ENCODE measurements at regions not wholly inside any gene's neighbourhood (a gene's known extent, or its start where the extent isn't known, plus 50 kb on each side); places are given as distances from the start of the nearest gene placed in this dataset.

DNA sequence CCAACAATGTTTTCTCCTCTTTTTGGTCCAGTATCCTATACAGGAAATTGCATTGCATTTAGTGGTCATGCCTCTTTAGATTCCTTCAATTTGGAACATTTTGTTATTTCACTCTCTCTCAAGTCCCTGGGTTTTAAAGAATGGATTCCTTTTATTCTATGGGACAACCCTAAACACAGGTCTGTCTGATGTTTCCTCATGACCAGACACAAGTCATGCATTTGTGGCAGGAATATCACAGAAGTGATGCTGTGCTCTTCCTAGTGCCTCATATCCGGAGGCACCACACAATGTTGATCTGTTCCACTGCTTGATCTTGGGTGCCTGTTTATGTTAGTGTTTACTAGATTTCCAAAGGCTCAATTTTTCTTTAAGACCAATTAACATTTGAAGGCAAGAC is 69.7 kb upstream of the H2AZ1 start:
- TF ChIP-seq, protein P1, sequence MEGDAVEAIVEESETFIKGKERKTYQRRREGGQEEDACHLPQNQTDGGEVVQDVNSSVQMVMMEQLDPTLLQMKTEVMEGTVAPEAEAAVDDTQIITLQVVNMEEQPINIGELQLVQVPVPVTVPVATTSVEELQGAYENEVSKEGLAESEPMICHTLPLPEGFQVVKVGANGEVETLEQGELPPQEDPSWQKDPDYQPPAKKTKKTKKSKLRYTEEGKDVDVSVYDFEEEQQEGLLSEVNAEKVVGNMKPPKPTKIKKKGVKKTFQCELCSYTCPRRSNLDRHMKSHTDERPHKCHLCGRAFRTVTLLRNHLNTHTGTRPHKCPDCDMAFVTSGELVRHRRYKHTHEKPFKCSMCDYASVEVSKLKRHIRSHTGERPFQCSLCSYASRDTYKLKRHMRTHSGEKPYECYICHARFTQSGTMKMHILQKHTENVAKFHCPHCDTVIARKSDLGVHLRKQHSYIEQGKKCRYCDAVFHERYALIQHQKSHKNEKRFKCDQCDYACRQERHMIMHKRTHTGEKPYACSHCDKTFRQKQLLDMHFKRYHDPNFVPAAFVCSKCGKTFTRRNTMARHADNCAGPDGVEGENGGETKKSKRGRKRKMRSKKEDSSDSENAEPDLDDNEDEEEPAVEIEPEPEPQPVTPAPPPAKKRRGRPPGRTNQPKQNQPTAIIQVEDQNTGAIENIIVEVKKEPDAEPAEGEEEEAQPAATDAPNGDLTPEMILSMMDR (IDR thresholded peaks at IDR 0.05; ENCODE audit: unreplicated experiment), result no peak
- no peak overlapping the region for H3K27ac Mint-ChIP-seq (ENCODE audit: unreplicated experiment)
- H3K4me1 Mint-ChIP-seq (ENCODE audit: unreplicated experiment), result peaks cover 2% of the 10 kb centered on the region

DNA sequence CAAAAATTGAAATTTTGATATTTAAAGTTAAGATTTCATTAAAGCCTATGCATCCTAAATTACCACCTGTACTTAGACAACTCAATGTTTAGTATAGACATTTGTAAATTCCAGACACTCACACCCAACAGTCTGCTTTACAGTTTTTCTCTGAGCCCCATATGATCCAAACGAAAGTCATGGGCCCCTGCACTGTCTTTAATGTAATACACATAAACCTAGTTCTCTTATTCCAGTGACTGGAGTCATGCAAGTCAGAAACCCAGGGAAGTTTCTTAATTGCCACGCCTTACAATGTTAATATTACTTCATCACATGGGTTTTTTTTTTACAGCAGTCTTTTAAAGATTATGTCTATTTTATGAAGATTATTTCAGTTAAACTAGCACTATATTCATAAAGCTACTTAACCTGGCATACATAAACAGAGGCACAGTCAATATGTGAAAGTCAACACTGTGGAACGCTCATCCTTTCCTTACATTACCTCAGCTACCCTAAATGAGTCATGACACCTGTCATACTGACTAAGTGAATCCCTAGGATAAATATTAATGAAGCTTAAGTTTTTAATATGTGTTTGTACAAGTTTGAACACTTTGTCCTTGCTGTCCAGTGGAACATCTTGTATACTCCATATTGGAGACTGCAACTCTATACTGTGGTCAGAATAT is 67.7 kb upstream of the H2AZ1 start:
- Mint-ChIP-seq H3K4me1 (ENCODE audit: unreplicated experiment) (no peaks in the 10 kb centered on the region), H3K9me3 (ENCODE audit: unreplicated experiment) (no peaks in the 10 kb centered on the region), H3K4me3 (ENCODE audit: unreplicated experiment) (no peak overlapping the region), H3K27me3 (ENCODE audit: unreplicated experiment) (peaks cover 1% of the 10 kb centered on the region), H3K36me3 (ENCODE audit: low read depth, unreplicated experiment) (peaks cover 4% of the 10 kb centered on the region), H3K27ac (ENCODE audit: unreplicated experiment) (no peak overlapping the region)
- TF ChIP-seq, protein P1 (IDR thresholded peaks at IDR 0.05; ENCODE audit: unreplicated experiment), result no peak
- no peak for DNase-seq (ENCODE audit: low spot score)

More for the DNA sequence above, 69.7 kb upstream of the H2AZ1 start:
- DNase-seq (ENCODE audit: low spot score), result no peak
- peaks cover 1% of the 10 kb centered on the region for H3K27me3 Mint-ChIP-seq (ENCODE audit: unreplicated experiment)
- H3K4me3 Mint-ChIP-seq (ENCODE audit: unreplicated experiment), result no peak overlapping the region
- H3K36me3 Mint-ChIP-seq (ENCODE audit: low read depth, unreplicated experiment), result peaks cover 4% of the 10 kb centered on the region
- no peaks in the 10 kb centered on the region for H3K9me3 Mint-ChIP-seq (ENCODE audit: unreplicated experiment)

DNA sequence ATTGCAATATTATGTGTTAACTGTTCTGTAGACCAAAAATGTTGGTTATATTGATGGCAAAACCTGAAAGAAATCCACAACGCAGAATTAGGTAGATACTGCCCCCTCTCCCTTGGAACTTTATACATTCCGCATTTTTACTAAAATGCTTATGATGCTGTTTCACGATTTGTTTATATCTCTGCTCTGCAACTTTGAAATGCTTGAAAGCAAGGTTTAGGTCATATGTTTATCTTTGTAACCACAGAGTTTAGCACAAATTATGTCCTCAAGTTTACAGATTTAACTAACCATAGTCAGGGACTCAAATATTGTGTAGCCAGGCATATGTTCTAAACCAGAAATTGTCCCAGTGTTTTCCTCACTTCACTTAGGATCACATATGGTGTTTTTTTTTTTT is 66.1 kb upstream of the H2AZ1 start:
- Mint-ChIP-seq H3K27ac (ENCODE audit: unreplicated experiment) (no peak overlapping the region), H3K4me3 (ENCODE audit: unreplicated experiment) (no peak overlapping the region), H3K27me3 (ENCODE audit: unreplicated experiment) (no peaks in the 10 kb centered on the region), H3K36me3 (ENCODE audit: low read depth, unreplicated experiment) (no peaks in the 10 kb centered on the region), H3K4me1 (ENCODE audit: unreplicated experiment) (peaks cover 2% of the 10 kb centered on the region), H3K9me3 (ENCODE audit: unreplicated experiment) (no peaks in the 10 kb centered on the region)
- TF ChIP-seq, protein P1 (IDR thresholded peaks at IDR 0.05; ENCODE audit: unreplicated experiment), result no peak
- DNase-seq (ENCODE audit: low spot score), result no peak

DNA sequence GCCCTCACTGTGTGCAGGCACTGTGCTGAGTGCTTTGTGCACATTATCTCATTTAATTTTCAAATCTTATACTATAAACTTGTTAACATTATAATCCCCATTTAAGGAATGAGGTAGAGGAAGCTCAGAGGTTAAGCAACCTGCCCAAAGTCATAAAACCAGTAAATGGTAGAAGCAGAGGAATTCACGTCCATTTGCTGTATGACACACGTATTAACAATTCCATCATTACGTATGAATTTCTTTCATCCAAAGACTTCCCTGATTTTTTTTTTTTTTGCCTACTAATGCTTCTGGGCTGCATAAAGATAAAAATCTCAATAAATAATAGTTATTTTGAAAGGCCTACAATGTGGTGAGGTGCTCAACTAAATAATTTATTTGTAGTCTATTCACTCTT is 64.5 kb upstream of the H2AZ1 start:
- Mint-ChIP-seq H3K27ac (ENCODE audit: unreplicated experiment) (no peak overlapping the region), H3K27me3 (ENCODE audit: unreplicated experiment) (no peaks in the 10 kb centered on the region), H3K36me3 (ENCODE audit: low read depth, unreplicated experiment) (no peaks in the 10 kb centered on the region), H3K9me3 (ENCODE audit: unreplicated experiment) (no peaks in the 10 kb centered on the region), H3K4me1 (ENCODE audit: unreplicated experiment) (peaks cover 6% of the 10 kb centered on the region), H3K4me3 (ENCODE audit: unreplicated experiment) (no peak overlapping the region)
- no peak for DNase-seq (ENCODE audit: low spot score)
- TF ChIP-seq, protein P1 (IDR thresholded peaks at IDR 0.05; ENCODE audit: unreplicated experiment), result no peak

DNA sequence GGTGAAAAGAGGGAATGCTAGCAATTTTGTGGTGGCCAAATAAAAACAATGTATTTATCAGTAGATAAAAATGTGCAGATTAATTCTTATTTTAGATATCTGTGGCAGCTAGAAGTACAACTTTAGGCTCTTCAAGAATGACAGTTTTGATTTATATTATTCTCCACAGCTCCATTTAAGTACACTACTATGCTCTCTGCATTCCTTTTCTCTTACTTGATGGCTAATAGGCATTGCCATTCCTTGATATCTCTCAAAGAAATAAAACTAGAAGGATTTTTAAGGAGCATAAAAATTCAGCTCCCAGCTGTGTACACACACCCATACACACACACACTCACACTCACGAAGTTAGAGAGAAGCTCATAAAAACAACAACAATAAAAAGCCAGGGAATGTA is 59.4 kb upstream of the H2AZ1 start:
- H3K27ac Mint-ChIP-seq (ENCODE audit: unreplicated experiment), result no peak overlapping the region
- no peaks in the 10 kb centered on the region for H3K27me3 Mint-ChIP-seq (ENCODE audit: unreplicated experiment)
- no peak for DNase-seq (ENCODE audit: low spot score)
- TF ChIP-seq, protein P1 (IDR thresholded peaks at IDR 0.05; ENCODE audit: unreplicated experiment), result no peak
- no peaks in the 10 kb centered on the region for H3K36me3 Mint-ChIP-seq (ENCODE audit: low read depth, unreplicated experiment)
- H3K4me3 Mint-ChIP-seq (ENCODE audit: unreplicated experiment), result no peak overlapping the region
- peaks cover 12% of the 10 kb centered on the region for H3K4me1 Mint-ChIP-seq (ENCODE audit: unreplicated experiment)
- H3K9me3 Mint-ChIP-seq (ENCODE audit: unreplicated experiment), result no peaks in the 10 kb centered on the region
